Suppressor macrophage treated with lipopolysaccharide for 4 hours (primary cell): ENCODE measurements at regions not wholly inside any gene's neighbourhood (a gene's known extent, or its start where the extent isn't known, plus 50 kb on each side); places are given as distances from the start of the nearest gene placed in this dataset.

Experiments used
- DNase-seq: peaks from one replicate; pipeline ENCODE4 v3.0.0-alpha.2; 2020

GRCh38 chr4:133714211-133714610, 487.4 kb downstream of the PABPC4L start:
- no peak for DNase-seq

DNA sequence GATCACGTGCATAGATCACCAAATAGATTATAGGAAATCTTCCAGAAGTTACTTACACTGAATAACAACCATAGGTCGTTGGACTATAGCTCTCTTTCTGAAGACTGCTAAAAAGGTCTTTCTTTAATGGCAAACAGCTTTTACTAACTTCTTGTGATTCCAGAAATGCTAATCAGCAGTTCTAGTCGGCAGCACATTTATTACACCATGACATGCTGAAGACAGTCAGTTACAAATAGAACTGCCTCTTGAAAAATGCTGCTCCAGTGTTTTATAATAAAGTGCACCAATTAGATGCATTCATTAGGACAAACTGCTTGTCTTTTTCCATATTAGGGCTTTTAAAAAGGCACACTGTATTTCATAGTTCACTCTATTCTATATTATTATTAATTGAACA, 488.2 kb downstream of the PABPC4L start:
- DNase-seq, result no peak

DNA sequence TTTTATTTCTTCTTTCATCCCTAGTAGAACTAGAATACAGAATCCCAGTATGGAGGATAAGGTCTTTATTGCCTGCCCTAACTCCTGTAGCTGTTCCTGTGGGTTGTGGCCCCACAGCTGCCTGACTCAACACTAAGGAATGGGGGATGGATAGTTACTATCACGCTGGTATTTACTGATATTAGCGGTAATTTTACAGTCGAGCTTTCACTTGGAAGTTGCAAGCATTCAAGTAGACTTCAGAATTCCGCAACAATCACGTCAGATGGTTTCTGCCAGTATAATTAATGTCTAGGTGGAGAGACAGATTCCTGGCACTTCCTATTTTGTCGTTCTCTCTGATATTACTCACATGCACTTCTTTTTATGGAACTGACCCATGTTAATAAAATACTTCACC, 489.8 kb downstream of the PABPC4L start:
- no peak for DNase-seq

- DNase-seq, result no peak
Measured at GRCh38 chr4:133694416-133694815, 507.2 kb downstream of the PABPC4L start.

DNA sequence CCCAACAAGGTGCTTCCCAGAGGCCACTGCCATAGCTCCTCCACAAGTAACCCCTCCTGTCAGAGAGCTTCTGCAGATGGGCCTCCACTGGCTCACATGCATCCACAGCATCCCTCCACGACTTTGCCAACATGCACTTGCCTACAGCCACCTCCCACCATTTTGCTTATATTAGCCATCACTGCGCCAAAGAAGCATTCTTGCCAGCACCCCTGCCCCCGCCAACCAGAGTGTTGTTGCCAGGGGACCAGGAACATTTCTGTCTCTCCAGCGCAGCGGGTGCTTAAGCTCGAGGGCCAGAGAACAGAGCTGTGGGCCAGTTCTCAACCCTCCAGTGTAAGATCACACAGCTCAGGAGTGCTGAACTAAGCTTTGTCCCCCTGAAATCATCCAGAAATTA, 517.6 kb downstream of the PABPC4L start:
- no peak for DNase-seq

DNA sequence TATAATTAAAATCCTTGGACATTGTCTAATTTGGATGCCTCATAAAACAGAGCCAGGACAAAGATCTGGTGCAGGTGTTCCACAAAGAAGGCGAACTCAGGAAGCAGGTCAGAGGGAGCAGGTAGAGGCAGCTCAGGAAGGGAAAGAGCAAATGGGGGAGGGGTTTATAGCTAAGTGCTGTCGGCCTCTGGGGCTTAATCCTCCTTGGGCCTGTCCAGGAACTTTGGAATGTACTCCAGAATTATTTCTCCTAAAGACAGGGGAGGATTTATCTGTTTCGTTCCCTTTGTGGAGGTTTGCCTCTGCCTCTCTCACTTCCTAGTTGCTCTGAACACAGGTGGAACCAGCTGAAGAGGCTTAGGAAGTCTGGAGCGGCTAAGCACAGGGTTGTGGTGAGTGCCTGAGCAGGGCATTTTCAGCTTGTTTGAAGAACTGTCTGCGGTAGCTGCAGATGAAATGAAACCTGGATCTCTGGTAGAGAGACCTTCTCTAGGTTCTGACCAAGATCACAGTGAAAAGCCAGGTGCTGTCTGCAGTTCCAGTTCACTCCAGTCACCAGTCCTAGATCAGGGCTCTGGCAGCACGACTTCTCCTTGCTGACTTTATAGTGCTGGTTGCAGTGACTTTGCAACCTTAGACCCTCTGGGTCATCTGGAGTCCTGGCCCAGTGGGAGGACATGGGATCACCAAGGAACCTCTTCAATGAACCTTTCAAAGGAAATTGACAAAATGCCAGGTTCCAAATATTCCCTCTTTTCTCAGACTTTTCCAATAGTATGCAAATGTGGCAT, 519.2 kb downstream of the PCDH10 start:
- DNase-seq, result no peak

DNA sequence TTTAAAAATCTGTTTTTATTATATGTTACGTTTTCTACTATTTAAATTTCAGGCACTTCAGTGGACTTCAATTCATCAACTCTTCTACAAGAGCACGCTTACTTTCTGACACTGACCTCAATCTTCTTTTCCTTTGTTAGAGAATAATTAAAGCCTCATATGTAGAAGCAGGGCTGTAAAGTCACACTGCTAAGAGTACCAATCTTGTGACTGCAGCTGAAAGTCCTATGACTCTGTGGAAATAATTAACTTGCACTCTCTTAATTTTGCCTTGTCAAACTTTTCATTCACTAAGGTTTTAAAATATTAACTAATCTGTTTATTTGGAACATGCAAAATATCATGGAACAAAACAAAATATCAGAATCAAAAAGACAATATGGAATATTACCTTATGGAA, 498.1 kb downstream of the PCDH10 start:
- no peak for DNase-seq

- no peak for DNase-seq
Measured at GRCh38 chr4:133641191-133641590, 492.1 kb downstream of the PCDH10 start.

- DNase-seq, result no peak
Measured at GRCh38 chr4:133638751-133639150, 489.7 kb downstream of the PCDH10 start.

GRCh38 chr4:133637161-133637560, 488.1 kb downstream of the PCDH10 start:
- DNase-seq, result no peak

- no peak for DNase-seq
Measured at GRCh38 chr4:133624744-133625143, 475.6 kb downstream of the PCDH10 start.

DNA sequence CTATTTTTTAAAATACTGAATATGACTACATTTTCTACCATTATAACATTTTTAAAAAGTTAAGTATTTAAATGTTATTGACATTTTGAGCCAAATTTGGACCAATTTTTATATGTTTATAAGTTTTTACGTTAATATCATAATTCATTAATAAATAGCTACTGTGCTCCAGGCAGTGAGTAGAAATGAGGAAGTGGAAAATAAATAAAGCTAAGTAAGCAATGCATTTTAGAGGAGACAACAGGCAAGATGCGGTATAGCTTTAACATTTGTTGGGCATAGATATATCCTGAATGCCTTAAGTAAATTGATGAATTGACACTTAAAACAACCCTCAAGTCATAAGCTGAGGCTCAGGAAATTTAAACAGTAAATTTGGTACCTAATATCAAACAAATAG, 474.8 kb downstream of the PCDH10 start:
- DNase-seq, result no peak

GRCh38 chr4:133621628-133622027, 472.5 kb downstream of the PCDH10 start:
- DNase-seq, result no peak

GRCh38 chr4:133620555-133620954, 471.5 kb downstream of the PCDH10 start:
- no peak for DNase-seq

- no peak for DNase-seq
Measured at GRCh38 chr4:133618963-133619362, 469.9 kb downstream of the PCDH10 start.

DNA sequence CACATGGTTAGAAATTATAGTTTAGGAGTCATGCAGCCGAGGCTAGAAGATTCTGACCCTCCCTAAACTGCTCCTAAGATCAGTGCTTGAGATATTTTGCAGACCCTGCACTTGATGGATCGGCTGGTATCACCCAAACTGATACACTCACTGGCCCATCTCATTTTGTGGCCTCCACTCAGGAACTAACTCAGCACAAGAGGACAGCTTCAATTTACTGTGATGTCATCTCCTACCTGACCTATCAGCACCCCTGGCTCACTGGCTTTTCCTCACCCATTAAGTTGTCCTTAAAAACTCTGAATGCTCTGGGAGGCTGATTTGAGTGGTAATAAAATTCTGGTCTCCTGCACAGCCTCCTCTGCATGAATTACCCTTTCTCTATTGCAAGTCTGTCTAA, 450.9 kb downstream of the PCDH10 start:
- DNase-seq, result no peak

DNA sequence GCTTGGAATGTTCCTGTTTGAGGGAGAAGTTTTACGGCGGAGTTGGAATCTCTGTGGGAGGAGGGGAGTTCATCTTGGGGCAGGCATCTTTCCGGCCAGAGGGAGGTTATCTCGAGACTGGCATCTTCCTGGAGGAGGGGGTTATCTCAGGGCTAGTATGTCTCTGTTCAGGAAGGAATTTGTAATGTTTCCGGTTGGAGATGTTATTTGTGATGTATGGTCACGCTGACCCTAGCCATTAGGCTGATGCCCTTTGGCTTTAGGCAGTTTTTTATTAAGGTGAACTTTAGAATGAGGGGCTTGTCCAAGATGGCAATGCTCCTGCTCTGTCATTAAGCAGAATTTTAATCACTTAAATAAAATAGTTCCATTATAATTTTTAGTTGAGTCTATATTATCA, 449.7 kb downstream of the PCDH10 start:
- DNase-seq, result no peak

- DNase-seq, result no peak
Measured at GRCh38 chr4:133597251-133597650, 448.2 kb downstream of the PCDH10 start.

- no peak for DNase-seq
Measured at GRCh38 chr4:133596459-133596858, 447.4 kb downstream of the PCDH10 start.

DNA sequence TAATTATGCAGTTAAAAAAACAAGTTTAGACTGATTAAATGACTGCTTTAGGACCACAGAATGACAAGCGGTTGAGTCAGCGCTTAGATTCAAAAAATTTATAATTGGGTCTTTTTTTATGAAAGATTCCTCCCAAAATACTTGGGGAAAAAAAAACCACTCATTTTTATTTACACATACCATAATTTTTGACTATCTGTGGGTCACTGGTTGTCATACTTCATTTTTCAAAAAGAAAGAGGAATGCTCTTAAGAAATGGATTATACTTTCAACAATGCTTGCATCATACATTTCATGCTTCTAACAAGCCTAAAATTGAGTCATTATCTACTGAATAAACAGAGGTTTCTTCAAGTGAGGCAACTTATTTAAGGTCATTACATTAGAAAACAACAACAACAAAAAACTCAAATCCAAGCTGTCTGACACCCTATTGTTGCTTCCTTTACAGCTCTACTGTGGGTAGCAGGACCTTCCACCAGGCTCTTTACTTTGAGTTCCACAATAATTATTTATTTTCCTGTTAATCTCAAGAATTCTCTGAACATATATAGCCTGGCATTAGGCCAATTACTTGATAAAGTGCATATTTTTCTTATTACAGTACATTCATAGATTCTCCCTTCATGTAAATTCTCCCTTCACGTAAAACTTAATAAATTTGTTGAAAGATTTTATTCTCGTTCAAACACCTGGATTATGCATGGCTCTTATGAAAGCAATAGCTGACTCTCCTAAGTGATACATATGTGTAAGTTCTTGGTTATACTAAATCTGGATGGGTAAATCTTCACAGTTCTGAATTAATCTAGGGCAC, 445.5 kb downstream of the PCDH10 start:
- no peak for DNase-seq

DNA sequence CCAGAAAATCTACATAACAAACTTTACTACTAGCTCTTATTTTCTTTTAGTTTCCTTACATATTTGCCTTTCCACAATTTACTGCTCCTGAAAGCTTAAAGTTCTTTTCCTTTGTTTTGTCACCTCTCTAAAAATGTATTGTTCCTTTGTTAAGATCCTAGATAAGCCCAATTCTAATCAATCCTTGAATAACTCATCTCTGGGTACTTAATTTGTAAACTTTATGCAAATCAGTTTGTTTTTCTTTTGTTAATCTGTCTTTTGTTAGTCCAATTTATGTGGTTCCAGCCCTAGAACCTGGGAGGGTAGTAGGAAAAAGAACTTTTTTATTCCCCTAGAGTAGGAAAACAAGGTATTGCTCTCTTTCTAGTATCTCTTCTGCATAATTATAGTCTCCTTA, 444.7 kb downstream of the PCDH10 start:
- no peak for DNase-seq

DNA sequence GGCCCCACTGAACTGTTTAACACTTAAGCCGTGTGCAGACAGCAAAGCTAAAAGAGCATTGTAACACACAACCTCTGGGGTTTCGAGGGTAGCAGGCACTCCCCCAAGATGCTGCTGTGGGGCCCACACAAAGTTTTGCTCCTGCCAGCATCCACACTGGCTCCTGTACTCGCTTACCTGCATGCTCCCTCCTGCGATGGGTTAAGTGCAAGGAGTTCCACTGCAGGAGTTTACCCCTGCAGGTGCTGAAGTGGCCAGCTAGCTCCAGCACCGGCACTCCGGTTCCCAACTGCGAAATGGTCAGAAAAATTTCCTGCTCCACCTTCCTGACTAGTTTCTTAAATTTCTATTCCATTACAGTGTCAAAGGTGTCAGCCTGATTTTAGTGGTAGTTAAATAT, 443.5 kb downstream of the PCDH10 start:
- no peak for DNase-seq

- no peak for DNase-seq
Measured at GRCh38 chr4:133592106-133592505, 443.0 kb downstream of the PCDH10 start.

DNA sequence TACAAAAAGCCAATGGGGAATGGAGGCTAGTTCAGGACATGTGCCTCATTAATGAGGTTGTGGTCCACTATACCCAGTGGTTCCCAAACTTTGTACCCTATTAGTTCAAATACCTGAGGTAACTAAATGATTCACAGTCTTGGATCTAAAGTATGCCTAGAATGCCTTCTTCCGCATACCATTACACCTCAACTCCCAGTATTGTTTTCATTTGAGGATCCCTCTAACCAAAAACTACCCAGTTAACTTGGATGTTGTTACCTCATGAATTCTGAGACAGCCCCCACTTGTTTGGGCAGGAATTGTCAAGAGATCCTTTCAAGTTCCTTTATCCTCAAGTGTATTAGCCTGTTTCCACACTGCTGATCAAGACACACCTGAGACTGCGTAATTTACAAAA, 439.2 kb downstream of the PCDH10 start:
- DNase-seq, result no peak
